Activated T-cell treated with anti-CD3 and anti-CD28 coated beads for 48 hours (primary cell): ENCODE measurements at regions not wholly inside any gene's neighbourhood (a gene's known extent, or its start where the extent isn't known, plus 50 kb on each side); places are given as distances from the start of the nearest gene placed in this dataset.
"Not testable (repeated sequence)": the region's sequence is repeated elsewhere in the genome, so short reads cannot be mapped to it uniquely, and the experiment has no call there.

Experiments used
- DNase-seq: peaks from one replicate; pipeline ENCODE4 v3.0.0-alpha.2; 2020; ENCODE audit warnings: low read depth

DNA sequence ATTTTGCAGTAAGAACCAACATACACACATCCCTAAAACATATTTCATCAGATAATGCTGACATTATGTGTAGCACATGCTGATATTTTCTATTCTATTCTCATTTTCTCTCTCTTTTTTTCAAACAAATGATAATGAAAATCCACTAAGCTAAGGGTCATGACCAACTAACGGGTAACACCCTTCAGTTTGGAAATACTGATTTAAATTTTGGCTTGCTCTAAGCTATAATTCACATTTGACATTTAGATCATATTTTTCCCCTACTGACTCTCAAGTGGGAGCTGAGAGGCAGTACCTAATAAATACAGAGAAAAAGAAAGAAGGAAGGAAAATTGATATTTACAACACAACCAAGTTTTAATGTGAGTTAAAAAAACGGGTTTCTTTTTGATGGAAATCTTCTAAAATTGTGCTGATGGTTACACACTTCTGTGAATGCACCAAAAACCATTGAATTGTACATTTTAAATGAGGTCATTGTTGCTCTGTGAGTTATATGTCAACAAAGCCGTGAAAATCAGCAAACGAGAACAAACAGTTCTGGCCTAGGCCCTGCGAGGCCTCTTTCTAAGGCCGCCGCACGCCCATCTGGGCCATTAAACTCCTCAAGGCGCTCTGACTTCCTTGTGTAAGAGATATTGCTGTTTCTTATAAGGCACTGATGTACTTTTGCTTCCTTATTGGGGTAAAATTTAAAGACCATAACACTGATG lies 124.2 kb downstream of the GALR1 start:
- no peak for DNase-seq

DNA sequence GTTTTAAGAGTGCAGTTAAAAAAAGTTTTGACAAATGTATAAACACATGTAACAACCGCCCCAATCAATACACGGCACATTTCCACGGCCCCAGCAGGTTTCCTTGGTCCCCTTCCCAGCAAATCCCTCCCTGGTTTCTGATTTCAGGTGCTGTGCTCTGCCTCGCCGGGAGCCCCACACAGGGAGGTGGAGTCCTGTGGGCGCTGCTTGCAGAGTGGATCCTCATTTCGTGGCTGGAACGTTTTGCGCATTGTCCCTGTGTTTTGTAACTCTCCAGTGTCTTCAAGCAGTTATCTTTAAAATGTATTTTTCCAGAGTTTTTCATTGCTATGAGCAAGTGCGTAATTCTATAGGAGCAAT lies 124.8 kb downstream of the GALR1 start:
- no peak for DNase-seq

DNA sequence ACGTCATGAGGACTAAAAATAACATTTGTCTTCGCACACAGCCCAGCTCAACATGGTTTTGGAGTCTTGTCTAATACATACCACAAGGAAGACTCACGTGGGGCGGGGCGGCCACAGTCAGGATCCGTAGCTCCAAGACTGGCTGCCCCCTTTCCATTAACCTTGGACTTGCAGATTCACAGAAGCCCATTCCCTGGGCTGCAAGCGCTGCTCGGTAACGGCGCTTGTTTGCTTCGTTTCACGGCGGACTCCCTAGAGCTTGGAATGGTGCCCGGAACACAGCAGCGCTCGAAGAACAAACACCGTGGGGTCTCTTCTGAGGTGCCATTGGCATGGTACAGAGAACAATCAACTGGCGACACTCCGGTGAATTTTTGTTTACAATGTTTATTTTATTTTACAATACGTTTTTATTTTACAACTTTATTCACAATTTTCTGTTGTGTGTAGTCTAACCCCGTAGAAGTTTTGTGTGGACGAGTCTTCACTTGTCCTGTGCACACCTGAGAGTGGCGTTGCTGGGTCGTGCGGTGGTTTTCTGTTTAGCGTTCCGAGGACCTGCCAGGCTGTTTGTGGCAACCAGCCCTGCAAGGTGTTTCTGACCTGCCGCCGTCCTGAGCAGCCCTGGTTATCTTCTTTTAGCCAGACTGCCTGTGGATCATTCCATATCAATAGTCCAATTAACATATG lies 126.5 kb downstream of the GALR1 start:
- no peak for DNase-seq

DNA sequence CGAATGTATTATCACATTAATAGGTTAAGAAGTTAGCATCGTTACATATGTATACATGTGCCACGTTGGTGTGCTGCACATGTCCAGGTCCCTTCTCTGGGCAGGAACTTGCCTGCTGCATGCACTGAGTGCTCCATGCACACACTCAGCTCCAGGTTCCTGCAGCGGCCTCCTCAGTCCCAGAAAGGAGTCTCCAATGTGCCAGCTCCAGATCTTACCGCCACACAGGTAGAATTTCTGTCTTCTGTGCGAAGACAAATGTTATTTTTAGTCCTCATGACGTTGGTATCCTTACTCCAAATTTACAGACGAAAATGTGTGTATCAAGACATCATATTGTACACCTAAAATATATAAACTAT lies 127.1 kb downstream of the GALR1 start:
- DNase-seq: no peak

DNA sequence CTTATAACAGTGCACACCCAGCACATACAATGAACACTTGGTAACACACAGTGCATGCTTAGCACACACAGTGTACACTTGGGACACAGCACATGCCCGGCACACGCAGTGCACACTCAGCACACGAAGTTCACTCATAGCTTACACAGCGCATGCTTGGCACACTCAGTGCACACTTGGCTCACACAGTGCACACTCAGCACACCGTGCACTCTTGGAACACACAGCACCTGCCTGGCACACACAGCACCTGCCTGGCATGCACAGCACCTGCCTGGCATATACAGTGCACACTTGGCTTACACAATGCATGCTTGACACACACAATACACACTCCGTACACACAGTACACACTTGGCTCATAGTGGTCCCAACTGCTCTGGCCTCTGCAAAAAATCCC lies 128.2 kb downstream of the GALR1 start:
- DNase-seq: no peak

DNA sequence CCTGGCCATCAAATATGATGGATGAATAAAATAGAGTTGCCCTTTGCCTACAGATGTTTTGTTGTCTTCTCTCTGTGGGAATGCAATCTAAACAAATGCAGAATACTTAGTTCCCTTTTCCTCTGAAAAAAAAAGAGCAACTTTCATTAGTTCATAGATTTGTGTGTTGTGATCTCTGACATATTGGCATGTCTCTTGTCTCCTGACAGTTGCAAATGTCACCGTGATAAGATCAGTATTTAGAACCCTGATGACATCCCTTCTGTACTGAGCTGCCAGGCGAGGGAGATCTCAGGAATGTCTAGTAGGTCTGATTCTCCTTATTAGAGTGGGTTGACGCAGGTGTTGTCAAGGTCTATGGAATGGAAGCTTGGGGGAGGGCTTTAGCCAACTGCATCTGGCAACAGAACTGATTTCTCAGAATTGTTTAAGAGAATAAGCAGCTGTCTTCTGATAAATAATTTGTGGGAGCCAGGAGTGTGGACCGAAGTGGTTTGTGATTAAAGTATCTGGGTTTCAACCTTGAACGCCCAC lies 130.4 kb downstream of the GALR1 start:
- no peak for DNase-seq

DNA sequence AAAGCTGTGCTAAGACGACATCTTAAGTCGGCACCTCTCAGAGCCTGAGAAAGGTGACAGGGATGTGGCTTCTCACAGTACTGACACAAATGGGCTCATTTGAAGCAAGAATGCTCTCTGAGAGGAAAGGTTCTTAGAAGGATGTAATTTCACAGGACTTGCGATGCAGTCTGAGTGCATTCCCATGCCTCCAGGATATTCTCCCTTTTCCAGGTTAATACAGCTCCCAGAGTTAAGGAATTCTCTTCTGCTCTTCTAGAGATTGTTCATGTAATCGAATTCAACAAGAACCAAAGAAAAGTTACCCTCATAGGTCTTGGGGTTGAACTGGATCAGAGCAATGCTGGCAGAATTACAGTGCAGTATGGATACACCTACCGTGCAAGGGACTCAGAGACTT lies 131.0 kb downstream of the GALR1 start:
- DNase-seq: no peak

DNA sequence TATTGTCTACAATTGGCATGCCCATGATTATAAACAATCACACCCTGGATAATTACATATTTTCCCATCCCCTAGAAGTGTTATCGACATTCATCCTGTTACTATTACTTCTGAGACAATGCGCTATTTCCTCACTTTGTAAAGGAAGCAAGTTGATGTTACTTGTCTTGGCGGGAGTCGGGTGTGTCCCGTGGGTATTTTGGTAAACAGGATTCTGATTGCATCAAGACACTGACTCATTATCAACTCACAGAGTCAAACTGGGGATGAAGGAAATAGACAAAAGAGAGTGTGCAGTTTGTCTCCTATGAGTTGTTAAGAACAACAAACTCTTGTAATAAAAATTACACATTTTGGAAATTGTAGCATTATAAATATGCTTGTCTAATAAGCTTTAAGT lies 142.7 kb downstream of the GALR1 start:
- no peak for DNase-seq

DNA sequence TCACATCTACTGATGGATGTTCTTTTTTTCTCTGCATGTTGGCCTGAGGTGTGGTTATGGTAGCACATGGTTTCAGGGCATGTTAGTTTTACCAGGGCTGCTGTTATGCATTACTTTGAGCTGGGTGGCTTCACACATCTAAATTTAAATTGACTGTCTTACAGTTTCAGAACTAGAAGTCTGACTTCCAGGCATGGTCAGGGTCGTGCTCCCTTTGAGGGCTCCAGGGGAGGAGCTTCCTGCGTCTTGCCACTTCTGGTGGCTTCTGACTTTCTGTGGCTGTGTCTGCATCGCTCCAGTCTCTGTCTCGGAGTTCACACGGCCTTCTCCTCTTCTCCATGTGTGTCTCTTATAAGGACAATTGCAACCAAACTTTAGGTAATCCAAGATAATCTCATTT lies 143.9 kb downstream of the GALR1 start:
- no peak for DNase-seq

DNA sequence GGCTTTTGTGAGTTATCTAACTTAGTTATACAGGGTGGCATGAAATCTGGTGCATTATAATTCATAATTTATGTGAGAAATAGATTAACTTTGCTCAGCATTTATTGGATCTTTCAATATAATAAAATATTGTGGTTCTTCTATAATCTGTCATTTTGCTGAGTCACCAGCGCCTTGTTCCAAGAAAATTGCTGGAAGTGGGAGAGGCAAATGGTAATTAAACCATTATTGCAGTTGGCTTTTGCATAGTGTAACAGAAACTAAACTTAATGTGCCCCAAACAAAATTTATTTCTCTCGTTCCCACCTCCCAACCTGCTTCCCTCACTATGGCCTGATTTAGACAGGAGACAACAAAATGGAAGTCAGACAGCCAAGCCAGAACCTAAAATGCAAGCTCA lies 146.3 kb downstream of the GALR1 start:
- DNase-seq: no peak

DNA sequence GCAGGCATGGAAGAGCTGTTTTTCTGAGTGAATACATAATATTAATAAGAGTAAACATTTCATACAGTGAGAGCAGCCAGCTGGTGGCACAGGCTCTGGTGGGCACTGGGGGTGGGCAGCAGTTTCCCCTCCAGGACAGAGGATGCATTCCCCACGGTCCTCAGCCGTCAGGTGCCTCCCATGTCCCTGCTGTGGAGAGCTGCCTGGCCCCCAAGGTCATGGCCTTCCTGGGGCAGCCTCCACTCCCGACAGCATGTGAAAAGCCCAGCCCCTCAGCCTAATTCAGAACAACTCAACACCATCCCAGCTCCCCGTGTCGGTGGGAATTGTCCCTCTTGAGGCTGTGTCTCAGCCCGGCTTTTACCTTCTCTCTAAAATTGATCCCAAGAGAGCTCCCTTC lies 147.4 kb downstream of the GALR1 start:
- no peak for DNase-seq

DNA sequence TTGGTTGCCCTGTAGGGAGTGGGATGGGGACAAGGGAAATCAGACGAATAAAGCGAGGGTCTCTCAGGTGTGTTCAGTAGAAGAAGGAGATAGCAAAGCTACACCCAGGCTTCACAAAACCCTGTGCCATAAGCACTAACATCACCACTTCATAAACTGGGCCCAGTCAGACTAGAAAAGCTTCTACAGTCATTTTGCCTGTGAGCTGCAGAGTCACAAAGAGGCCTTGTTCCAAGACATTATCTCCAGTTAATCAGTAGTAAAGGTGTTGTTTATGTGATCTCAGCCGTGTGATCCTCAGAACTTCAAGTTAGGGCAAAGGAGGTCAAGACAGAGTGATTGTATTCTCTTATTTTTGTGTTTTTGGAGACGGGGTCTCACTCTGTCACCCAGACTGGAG lies 148.0 kb downstream of the GALR1 start:
- DNase-seq: no peak

DNA sequence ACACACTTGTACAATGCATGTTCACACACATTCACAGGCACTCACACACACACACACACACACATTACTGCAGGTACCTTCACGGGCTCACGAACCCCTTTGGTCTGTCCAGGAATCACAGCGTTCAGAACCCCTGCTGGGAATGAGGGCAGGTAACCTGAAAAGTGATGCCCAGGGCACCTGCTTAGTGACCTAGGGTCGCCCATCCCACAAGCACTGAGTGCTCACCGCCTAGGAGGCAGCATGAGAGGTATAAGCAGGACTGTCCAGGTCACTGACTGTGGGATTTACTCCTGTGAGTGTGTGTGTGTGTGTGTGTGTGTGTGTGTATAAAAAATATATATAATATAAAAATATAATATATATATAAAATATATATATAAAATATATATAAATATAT lies 150.9 kb downstream of the GALR1 start:
- DNase-seq: no peak

DNA sequence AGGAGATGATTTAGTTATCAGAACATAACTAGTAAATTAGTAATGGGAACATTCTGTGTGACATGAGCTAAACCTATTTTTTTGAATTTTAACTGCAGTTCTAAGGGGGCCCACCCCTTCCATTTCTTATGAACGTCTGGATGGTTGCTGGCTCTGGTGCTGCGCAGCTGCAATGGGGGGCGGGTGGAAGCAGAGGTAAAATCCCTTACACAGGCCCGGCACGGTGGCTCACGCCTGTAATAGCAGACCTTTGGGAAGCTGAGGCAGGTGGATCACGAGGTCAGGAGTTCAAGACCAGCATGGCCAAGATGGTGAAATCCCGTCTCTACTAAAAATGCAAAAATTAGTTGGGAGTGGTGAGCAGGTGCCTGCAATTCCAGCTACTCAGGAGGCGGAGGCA lies 151.5 kb downstream of the GALR1 start:
- DNase-seq: no peak

DNA sequence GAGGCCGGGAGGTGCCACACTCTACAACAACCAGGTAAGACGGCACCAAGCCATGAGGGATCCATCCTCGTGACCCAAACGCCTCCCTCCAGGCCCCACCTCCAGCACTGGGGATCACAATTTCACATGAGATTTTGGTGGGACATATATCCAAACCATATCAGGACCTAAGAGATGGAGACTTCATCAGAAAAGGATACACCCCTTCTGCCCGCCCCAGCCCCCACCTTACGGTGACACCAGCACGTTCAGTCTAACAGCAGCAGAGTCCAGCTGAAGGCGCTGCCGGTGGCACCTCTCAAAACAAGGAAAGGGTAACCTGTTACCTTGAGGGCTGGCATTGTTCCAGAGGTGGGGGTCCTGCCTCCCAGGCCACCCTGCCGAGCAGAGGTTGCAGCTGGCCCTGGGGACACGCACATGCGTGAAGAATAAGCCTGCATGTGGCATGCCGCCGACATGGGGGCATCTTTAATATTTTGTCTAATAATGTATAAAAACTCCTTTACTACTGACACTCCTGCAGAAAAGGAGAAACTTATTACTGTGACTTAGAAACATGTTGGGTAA lies 154.4 kb downstream of the GALR1 start:
- no peak for DNase-seq

DNA sequence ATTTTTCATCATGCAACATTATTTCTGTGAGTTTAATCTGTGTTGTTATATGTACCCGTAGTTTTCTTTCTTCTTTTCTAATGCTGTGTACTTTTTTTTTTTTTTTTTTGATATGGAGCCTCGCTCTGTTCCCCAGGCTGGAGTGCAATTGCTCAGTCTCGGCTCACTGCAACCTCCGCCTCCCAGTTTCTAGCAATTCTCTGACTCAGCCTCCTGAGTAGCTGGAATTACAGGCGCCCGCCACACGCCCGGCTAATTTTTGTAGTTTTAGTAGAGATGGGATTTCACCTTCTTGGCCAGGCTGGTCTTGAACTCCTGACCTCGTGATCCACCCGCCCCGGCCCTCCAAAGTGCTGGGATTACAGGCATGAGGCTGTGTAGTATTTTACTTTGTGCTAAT lies 155.4 kb downstream of the GALR1 start:
- no peak for DNase-seq

DNA sequence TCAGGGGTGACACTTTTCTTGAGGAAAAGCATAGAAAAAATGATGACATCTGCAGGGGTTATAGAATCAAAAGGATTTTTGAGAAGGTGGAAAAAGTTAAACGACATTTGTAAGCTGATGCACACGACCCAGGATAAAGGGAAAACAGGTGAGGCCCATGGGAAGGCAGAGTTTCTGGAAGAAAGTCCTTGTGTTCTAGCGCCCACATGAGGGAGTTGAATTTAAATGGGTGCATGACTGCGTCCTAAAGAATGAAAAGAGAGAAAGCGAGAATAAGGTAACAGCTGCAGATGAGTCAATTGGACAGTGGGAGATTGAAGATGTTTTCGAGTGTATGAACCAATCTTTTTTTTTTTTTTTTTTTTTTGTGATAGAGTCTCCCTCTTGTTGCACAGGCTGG lies 158.1 kb downstream of the GALR1 start:
- no peak for DNase-seq

DNA sequence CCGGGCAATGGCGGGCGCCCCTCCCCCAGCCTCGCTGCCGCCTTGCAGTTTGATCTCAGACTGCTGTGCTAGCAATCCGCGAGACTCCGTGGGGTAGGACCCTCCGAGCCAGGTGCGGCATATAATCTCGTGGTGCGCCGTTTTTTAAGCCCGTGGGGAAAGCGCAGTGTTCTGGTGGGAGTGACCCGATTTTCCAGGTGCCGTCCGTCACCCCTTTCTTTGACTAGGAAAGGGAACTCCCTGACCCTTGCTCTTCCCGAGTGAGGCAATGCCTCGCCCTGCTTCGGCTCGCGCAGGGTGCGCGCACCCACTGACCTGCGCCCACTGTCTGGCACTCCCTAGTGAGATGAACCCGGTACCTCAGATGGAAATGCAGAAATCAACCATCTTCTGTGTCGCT lies 171.9 kb downstream of the GALR1 start:
- DNase-seq: not testable (repeated sequence)

DNA sequence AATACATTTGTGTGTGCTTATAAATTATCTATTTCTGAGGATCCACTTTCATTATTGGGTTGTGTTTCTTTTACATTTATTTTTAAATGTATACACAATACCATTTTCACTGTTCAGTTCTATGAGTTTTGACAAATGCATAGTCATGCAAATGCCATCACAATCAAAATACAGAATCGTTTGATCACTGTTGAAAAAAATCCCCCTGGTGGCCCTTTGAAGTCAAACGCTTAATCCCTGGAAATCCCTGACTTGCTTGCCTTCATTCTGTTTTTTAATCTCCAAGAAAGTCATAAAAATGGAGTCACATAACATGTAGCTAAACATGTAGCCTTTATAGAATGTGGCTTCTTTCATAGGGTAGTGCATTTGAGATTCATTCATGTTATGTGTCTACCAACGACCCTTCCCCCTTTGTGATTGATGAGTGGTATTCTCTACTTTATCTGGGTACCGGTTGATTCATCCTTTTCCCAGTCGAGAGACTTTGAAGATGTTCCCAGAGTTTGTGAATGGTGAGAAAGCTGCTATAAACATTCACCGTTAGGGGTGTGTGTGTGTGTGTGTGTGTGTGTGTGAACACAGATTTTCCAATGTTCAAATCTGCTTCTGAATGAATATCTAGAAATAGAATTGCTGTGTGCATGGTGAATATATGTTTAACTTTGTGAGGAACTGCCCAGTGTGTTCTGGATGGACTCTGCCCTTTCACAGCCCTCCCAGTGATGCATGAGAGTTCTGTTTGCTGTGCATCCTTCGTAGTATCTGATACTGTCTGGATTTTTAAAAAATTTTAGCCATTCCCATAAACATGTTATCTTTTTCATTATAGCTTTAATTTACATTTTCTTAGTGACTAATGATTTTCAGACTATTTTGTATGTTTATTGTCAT lies 173.6 kb downstream of the GALR1 start:
- no peak for DNase-seq

DNA sequence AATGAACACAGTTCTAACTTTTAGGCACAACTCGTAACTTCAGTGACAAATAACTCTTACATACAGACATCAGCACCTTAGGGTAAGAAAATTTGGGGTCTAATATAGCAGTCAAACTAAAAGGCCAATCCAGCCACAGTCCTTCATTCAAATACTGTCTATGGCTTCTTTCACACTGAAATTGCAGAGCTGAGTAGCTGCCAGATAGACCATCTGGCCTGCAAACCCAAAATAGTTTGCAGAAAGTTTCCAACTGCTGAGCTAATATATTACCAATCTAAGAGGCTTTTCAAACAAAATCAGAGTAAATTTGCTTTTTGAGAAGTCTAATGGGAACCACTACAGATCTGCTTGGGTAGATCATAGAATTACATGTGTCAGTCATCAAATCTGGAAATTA lies 183.4 kb downstream of the GALR1 start:
- no peak for DNase-seq

DNA sequence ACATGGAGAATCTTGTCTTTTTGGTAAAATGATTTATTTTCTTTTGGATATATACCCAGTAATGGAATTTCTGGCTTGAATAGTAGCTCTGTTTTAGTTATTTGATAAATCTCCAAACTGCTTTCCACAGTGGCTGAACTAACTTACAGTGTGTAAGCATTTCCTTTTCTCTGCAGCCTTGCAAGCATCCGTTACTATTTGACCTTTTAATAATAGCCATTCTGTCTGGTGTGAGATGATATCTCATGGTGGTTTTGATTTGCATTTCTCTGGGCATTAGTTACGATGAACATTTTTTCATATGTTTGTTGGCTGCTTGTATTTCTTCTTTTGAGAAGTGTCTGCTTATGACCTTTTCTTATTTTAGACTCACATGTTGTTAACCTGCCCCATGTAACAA lies 190.2 kb downstream of the GALR1 start:
- no peak for DNase-seq

DNA sequence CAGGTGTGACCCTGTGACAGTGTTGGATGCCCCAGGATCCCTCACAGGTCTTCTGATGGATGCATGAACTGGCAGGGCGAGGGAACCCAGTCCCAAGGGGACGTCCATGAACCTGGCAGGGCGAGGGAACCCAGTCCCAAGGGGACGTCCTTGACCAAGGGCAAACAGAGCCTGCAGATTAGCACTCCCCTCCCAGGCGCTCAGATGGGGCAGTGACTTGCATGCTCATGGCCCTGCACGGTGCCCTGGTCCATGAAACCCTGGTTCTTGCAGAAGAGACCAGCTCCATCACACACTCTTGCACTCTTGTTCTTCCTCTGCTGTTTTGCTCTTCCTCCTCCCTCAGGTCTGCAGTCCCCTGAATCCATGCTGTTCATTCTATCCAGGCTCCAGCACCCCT lies 192.7 kb downstream of the GALR1 start:
- DNase-seq: no peak

DNA sequence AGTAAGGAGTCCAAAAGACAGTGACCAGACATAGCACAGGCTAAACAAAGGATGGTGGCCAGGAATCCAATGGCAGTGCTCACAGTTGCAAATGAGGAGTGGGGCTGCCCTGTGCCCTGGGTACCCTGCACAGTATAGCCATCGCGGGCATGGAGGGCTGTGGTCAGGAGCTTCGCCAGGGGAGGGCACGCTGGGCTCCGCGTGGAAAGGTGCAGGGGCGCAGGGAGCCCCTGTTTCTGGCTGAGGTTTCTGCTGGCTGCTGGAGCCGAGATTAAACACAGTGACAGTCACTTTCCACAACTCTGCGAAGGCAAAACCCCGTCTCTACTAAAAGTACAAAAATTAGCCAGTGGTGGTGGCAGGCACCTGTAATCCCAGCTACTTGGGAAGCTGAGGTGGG lies 194.7 kb downstream of the GALR1 start:
- DNase-seq: no peak
